Endothelial cell of umbilical vein (primary cell): ENCODE measurements at regions not wholly inside any gene's neighbourhood (a gene's known extent, or its start where the extent isn't known, plus 50 kb on each side); places are given as distances from the start of the nearest gene placed in this dataset.

ENCODE experiments used
- BruUV-seq: library from RNA; stranded (reverse); fragments of 400-500 nt; replicated peaks from 2 replicates; lab custom pipeline; 2021; lab: Mats Ljungman, UMichigan
- CTCF ChIA-PET: fragments of 300-600, 350-600 bp; sonication (Branson Sonifier 250); formaldehyde crosslinking; loops from one replicate; lab custom pipeline; 2021; ENCODE audit warnings: antibody characterized with exemption, inconsistent platforms; lab: Charles Lee
- POLR2A ChIA-PET: fragments of 300-600, 350-600 bp; sonication (Branson Sonifier 250); formaldehyde crosslinking; loops from one replicate; lab custom pipeline; 2021; ENCODE audit warnings: antibody characterized with exemption, inconsistent platforms; lab: Charles Lee
- DNase-seq: peaks from one replicate; pipeline ENCODE4 v3.0.0-alpha.2; 2011; ENCODE audit warnings: low read depth, low spot score
- FAIRE-seq: peaks from 2 replicates; lab custom pipeline; 2011; peaks lifted over from hg19 to GRCh38; lab: Jason Lieb, UNC
- H2AFZ ChIP-seq: 2 replicates; pipeline ENCODE4 v1.6.0; 2012; ENCODE audit warnings: low read depth, low read length, control low read depth, inconsistent platforms
- H3K27ac ChIP-seq: 2 replicates; pipeline ENCODE4 v1.5.1; 2011; ENCODE audit warnings: low read depth, mild to moderate bottlenecking, control low read depth, low read length, moderate library complexity; ENCODE audit not compliant: insufficient read depth
- H3K27me3 ChIP-seq, 2 experiments: 2 replicates each; pipeline versions ENCODE4 v1.6.0 to v1.6.1; 2011; ENCODE audit warnings: low read length in 2 of 2, mixed read lengths in 1 of 2; ENCODE audit not compliant: control insufficient read depth in 2 of 2, insufficient read depth in 2 of 2
- H3K36me3 ChIP-seq, 2 experiments: 2 replicates in 1 of 2; 3 replicates in 1 of 2; pipeline ENCODE4 v1.5.1; 2011; ENCODE audit warnings: low read length in 2 of 2, mild to moderate bottlenecking in 1 of 2, moderate library complexity in 1 of 2; ENCODE audit not compliant: control insufficient read depth in 2 of 2, insufficient read depth in 2 of 2; ENCODE audit errors: extremely low read depth in 1 of 2
- H3K4me1 ChIP-seq: 3 replicates; pipeline ENCODE4 v1.5.1; 2011; ENCODE audit warnings: mild to moderate bottlenecking, low read length; ENCODE audit not compliant: control insufficient read depth, insufficient read depth; ENCODE audit errors: extremely low read depth
- H3K4me2 ChIP-seq: 2 replicates; pipeline ENCODE4 v1.6.1; 2011; ENCODE audit warnings: low read length, control low read depth, mixed read lengths; ENCODE audit not compliant: insufficient read depth
- H3K4me3 ChIP-seq, 3 experiments: fragments of 200-600 bp in 1 of 3; sonication (generic), shearing (Covaris generic) in 1 of 3; replicated peaks in 1 of 3; 2 replicates each; pipeline ENCODE4 v1.5.1; 2011 to 2016; ENCODE audit warnings: control low read depth in 3 of 3, low read length in 3 of 3, mild to moderate bottlenecking in 2 of 3, inconsistent platforms in 1 of 3, low read depth in 1 of 3, moderate library complexity in 1 of 3; ENCODE audit not compliant: insufficient read depth in 1 of 3
- H3K79me2 ChIP-seq: 2 replicates; pipeline ENCODE4 v1.6.0; 2012; ENCODE audit warnings: low read length, inconsistent platforms; ENCODE audit not compliant: control insufficient read depth, insufficient read depth
- H3K9ac ChIP-seq: replicated peaks from 2 replicates; pipeline ENCODE3; 2011; ENCODE audit warnings: low read length, control low read depth; ENCODE audit not compliant: insufficient read depth; ENCODE audit errors: extremely low read depth
- H3K9me1 ChIP-seq: replicated peaks from 3 replicates; pipeline ENCODE4 v1.6.0; 2011; ENCODE audit warnings: mild to moderate bottlenecking, low read length; ENCODE audit not compliant: control insufficient read depth, insufficient read depth; ENCODE audit errors: extremely low read depth
- H3K9me3 ChIP-seq: replicated peaks from 2 replicates; pipeline ENCODE4 v1.5.1; 2012; ENCODE audit warnings: low read length, inconsistent platforms; ENCODE audit not compliant: control insufficient read depth, insufficient read depth
- H4K20me1 ChIP-seq: replicated peaks from 2 replicates; pipeline ENCODE3; 2011; ENCODE audit warnings: mild to moderate bottlenecking, low read length; ENCODE audit not compliant: control insufficient read depth, insufficient read depth; ENCODE audit errors: extremely low read depth
- CTCF ChIP-seq, 2 donors: IDR thresholded peaks; 1 replicate in 1 of 2; 2 replicates in 1 of 2; pipeline ENCODE4 v1.5.1; 2011; ENCODE audit warnings: low read length in 2 of 2, mild to moderate bottlenecking in 2 of 2, moderate library complexity in 2 of 2, control low read depth in 1 of 2, inconsistent platforms in 1 of 2, low read depth in 1 of 2; ENCODE audit not compliant: insufficient read depth in 1 of 2; ENCODE audit errors: extremely low read depth in 1 of 2
- EZH2 ChIP-seq: IDR thresholded peaks from 2 replicates; pipeline ENCODE4 v1.6.1; 2012; ENCODE audit warnings: borderline replicate concordance, low read depth, mild to moderate bottlenecking, moderate library complexity, low read length, inconsistent platforms; ENCODE audit not compliant: severe bottlenecking
- FOS ChIP-seq: IDR thresholded peaks from 2 replicates; pipeline ENCODE4 v1.6.1; 2011; ENCODE audit warnings: mild to moderate bottlenecking, low read length, moderate library complexity, borderline replicate concordance; ENCODE audit not compliant: insufficient read depth
- GATA2 ChIP-seq: IDR thresholded peaks from 2 replicates; pipeline ENCODE4 v1.7.0; 2011; ENCODE audit warnings: low read depth, mild to moderate bottlenecking, moderate library complexity, mixed read lengths, low read length; ENCODE audit not compliant: insufficient read length, insufficient read depth
- JUN ChIP-seq: IDR thresholded peaks from 2 replicates; pipeline ENCODE4 v1.6.1; 2011; ENCODE audit warnings: borderline replicate concordance, low read depth; ENCODE audit not compliant: insufficient read length, insufficient read depth
- MAX ChIP-seq: IDR thresholded peaks from 2 replicates; pipeline ENCODE4 v1.6.1; 2011; ENCODE audit not compliant: insufficient read depth, insufficient read length
- MYC ChIP-seq: IDR thresholded peaks from one replicate; pipeline ENCODE4 v1.6.1; 2011; ENCODE audit warnings: mild to moderate bottlenecking, low read depth, low read length
- POLR2A ChIP-seq: IDR thresholded peaks from 2 replicates; pipeline ENCODE4 v1.6.1; 2012; ENCODE audit warnings: low read depth, mild to moderate bottlenecking, control low read depth, low read length
- POLR2AphosphoS5 ChIP-seq: IDR thresholded peaks from 2 replicates; pipeline ENCODE4 v1.6.1; 2012; ENCODE audit warnings: low read depth, mild to moderate bottlenecking, control low read depth, low read length, moderate library complexity; ENCODE audit not compliant: insufficient read depth
- dilution Hi-C: fragments of 300-500 bp; cut with MboI; formaldehyde crosslinking; loops from one replicate; pipeline ENCODE4 v1.15.0; 2019; ENCODE audit warnings: low sequenced_read_pairs; ENCODE audit not compliant: extremely low pct_ligation_motif_present
- intact Hi-C: fragments of 100-400 bp; cut with micrococcal nuclease; formaldehyde crosslinking; loops from one replicate; pipeline ENCODE4 v1.10.0; 2022

GRCh38 chr16:85449191-85449884, 163.8 kb upstream of the GSE1 start:
- Histone ChIP-seq H3K9me3 (no peaks in the 10 kb centered on the region), H3K27me3 (no peaks in the 10 kb centered on the region), H3K27ac (no peak overlapping the region), H3K4me1 (no peaks in the 10 kb centered on the region), H3K4me2 (no peak overlapping the region), H3K4me3 (no peak overlapping the region), H3K36me3 (no peaks in the 10 kb centered on the region), H2AFZ (no peak overlapping the region), H3K79me2 (no peaks in the 10 kb centered on the region), H3K9me1 (no peaks in the 10 kb centered on the region), H3K9ac (no peak overlapping the region), H4K20me1 (no peaks in the 10 kb centered on the region)
- BruUV-seq, result no TSS peak
- ChIA-PET CTCF (no interaction called here), POLR2A (no interaction called here)
- dilution Hi-C loops (no loop called here), intact Hi-C loops (no loop called here)
- FAIRE-seq (no peak), DNase-seq (no peak)
- TF ChIP-seq POLR2A (no peak), JUN (no peak), MAX (no peak), GATA2 (no peak), FOS (no peak), EZH2 (no peak), POLR2AphosphoS5 (no peak), CTCF (IDR thresholded peaks at IDR 0.05; ENCODE audit: extremely low read depth in 1 of 2, insufficient read depth in 1 of 2, low read depth in 1 of 2, low read length in 2 of 2) (no peak), MYC (no peak)
